ENCODE measurements at regions not wholly inside any gene's neighbourhood (a gene's known extent, or its start where the extent isn't known, plus 50 kb on each side); places are given as distances from the start of the nearest gene placed in this dataset.
"Not testable (repeated sequence)": the region's sequence is repeated elsewhere in the genome, so short reads cannot be mapped to it uniquely, and the experiment has no call there.

- DNase-seq: no peak
These were observed 427.7 kb downstream of the MDFIC start for GRCh38 chr7:115349635-115350034.

- no peak for DNase-seq
These were observed 424.8 kb downstream of the MDFIC start for GRCh38 chr7:115346685-115347084.

- DNase-seq: no peak
These were observed 418.9 kb downstream of the MDFIC start for GRCh38 chr7:115340828-115341227.

- DNase-seq: no peak
These were observed 416.1 kb downstream of the MDFIC start for GRCh38 chr7:115338016-115338415.

GRCh38 chr7:115332691-115333090, 410.8 kb downstream of the MDFIC start:
- DNase-seq: no peak

GRCh38 chr7:115329006-115329405, 407.1 kb downstream of the MDFIC start:
- no peak for DNase-seq

- no peak for DNase-seq
These were observed 406.1 kb downstream of the MDFIC start for GRCh38 chr7:115328018-115328417.

- DNase-seq: no peak
These were observed 405.4 kb downstream of the MDFIC start for GRCh38 chr7:115327326-115327725.

- DNase-seq: no peak
These were observed 397.6 kb downstream of the MDFIC start for GRCh38 chr7:115319541-115319940.

GRCh38 chr7:115310316-115310715, 388.4 kb downstream of the MDFIC start:
- DNase-seq: peak in 1 of 2 donors; percentile 14

- DNase-seq: no peak
These were observed 384.7 kb downstream of the MDFIC start for GRCh38 chr7:115306586-115306985.

GRCh38 chr7:115300231-115300870, 378.5 kb downstream of the MDFIC start:
- no peak for DNase-seq

- no peak for DNase-seq
These were observed 377.6 kb downstream of the MDFIC start for GRCh38 chr7:115299397-115300037.

GRCh38 chr7:115297656-115298055, 375.8 kb downstream of the MDFIC start:
- no peak for DNase-seq

GRCh38 chr7:115293628-115294240, 371.8 kb downstream of the MDFIC start:
- no peak for DNase-seq

GRCh38 chr7:115292381-115292780, 370.5 kb downstream of the MDFIC start:
- DNase-seq: no peak

- DNase-seq: no peak
These were observed 368.1 kb downstream of the MDFIC start for GRCh38 chr7:115289971-115290370.

- DNase-seq: no peak
These were observed 354.9 kb downstream of the MDFIC start for GRCh38 chr7:115276791-115277190.

- DNase-seq: not testable (repeated sequence)
These were observed 352.0 kb downstream of the MDFIC start for GRCh38 chr7:115273855-115274254.

- no peak for DNase-seq
These were observed 351.4 kb downstream of the MDFIC start for GRCh38 chr7:115273139-115273772.

GRCh38 chr7:115271332-115272235, 349.7 kb downstream of the MDFIC start:
- DNase-seq: no peak

- no peak for DNase-seq
These were observed 347.6 kb downstream of the MDFIC start for GRCh38 chr7:115269486-115269885.

GRCh38 chr7:115267503-115267902, 345.6 kb downstream of the MDFIC start:
- DNase-seq: no peak

Measured in inflammatory macrophage (primary cell).